H1 (cell line): ENCODE measurements at regions not wholly inside any gene's neighbourhood (a gene's known extent, or its start where the extent isn't known, plus 50 kb on each side); places are given as distances from the start of the nearest gene placed in this dataset.

Experiments
- CTCF ChIA-PET: fragments of 300-600 bp; sonication (Branson Sonifier 250); formaldehyde crosslinking; loops from one replicate; lab custom pipeline; 2021; ENCODE audit not compliant: partially characterized antibody; lab: Charles Lee
- POLR2A ChIA-PET: fragments of 300-600 bp; sonication (Branson Sonifier 250); formaldehyde crosslinking; loops from one replicate; lab custom pipeline; 2021; ENCODE audit warnings: inconsistent platforms; ENCODE audit not compliant: partially characterized antibody; lab: Charles Lee
- DNase-seq, 2 experiments: peaks; one replicate each; pipeline versions ENCODE4 v3.0.0 to v3.0.0-alpha.2; 2010 to 2022; ENCODE audit warnings: low spot score in 2 of 2, low read depth in 1 of 2, mixed read lengths in 1 of 2
- FAIRE-seq: peaks from 2 replicates; lab custom pipeline; 2011; peaks lifted over from hg19 to GRCh38; lab: Jason Lieb, UNC
- H2AFZ ChIP-seq: 2 replicates; pipeline ENCODE4 v1.8.1; 2012; ENCODE audit warnings: low read length, inconsistent platforms
- H2AK5ac ChIP-seq: 2 replicates; pipeline ENCODE4 v1.6.1; 2013; ENCODE audit warnings: low read depth, low read length
- H2BK120ac ChIP-seq: replicated peaks from 2 replicates; pipeline ENCODE3; 2013; ENCODE audit warnings: low read depth, low read length, inconsistent platforms
- H2BK12ac ChIP-seq: 2 replicates; pipeline ENCODE4 v1.6.1; 2013; ENCODE audit warnings: low read depth, low read length
- H2BK15ac ChIP-seq: 2 replicates; pipeline ENCODE4 v1.6.1; 2013; ENCODE audit warnings: low read length
- H2BK20ac ChIP-seq: 2 replicates; pipeline ENCODE4 v1.6.1; 2013; ENCODE audit warnings: low read length
- H2BK5ac ChIP-seq: 2 replicates; pipeline ENCODE4 v1.6.1; 2013; ENCODE audit warnings: low read depth, low read length
- H3K14ac ChIP-seq: 2 replicates; pipeline ENCODE4 v1.6.1; 2013; ENCODE audit warnings: inconsistent platforms; ENCODE audit not compliant: insufficient read length
- H3K18ac ChIP-seq: 2 replicates; pipeline ENCODE4 v1.6.1; 2013; ENCODE audit warnings: low read length; ENCODE audit errors: extremely low read depth
- H3K23ac ChIP-seq: 2 replicates; pipeline ENCODE4 v1.6.1; 2013; ENCODE audit warnings: inconsistent platforms; ENCODE audit not compliant: insufficient read length
- H3K23me2 ChIP-seq: 2 replicates; pipeline ENCODE4 v1.6.1; 2013; ENCODE audit warnings: low read depth, low read length
- H3K27ac ChIP-seq: 2 replicates; pipeline ENCODE4 v1.6.1; 2011; ENCODE audit warnings: low read depth, low read length, inconsistent platforms
- H3K27me3 ChIP-seq, 4 experiments: replicated peaks in 1 of 4; 1 replicate in 1 of 4; 2 replicates in 3 of 4; pipeline versions ENCODE4 v1.6.1 to v1.8.1; 2011 to 2013; ENCODE audit warnings: low read length in 3 of 4, mild to moderate bottlenecking in 3 of 4, inconsistent platforms in 2 of 4, mixed read lengths in 2 of 4, moderate library complexity in 1 of 4; ENCODE audit not compliant: control insufficient read depth in 3 of 4, insufficient read depth in 3 of 4; ENCODE audit errors: extremely low read depth in 1 of 4
- H3K36me3 ChIP-seq, 4 experiments: 2 replicates each; pipeline versions ENCODE4 v1.6.1 to v1.8.1; 2011 to 2013; ENCODE audit warnings: mild to moderate bottlenecking in 4 of 4, low read length in 3 of 4, moderate library complexity in 2 of 4, control low read depth in 1 of 4, inconsistent platforms in 1 of 4; ENCODE audit not compliant: insufficient read depth in 4 of 4, control insufficient read depth in 2 of 4
- H3K4ac ChIP-seq: replicated peaks from 2 replicates; pipeline ENCODE3; 2013; ENCODE audit warnings: low read length, low read depth, mixed read lengths, inconsistent platforms; ENCODE audit not compliant: insufficient read length
- H3K4me1 ChIP-seq, 4 experiments: replicated peaks in 1 of 4; 1 replicate in 1 of 4; 2 replicates in 3 of 4; pipeline versions ENCODE4 v1.6.1 to v1.8.1; 2011 to 2013; ENCODE audit warnings: low read length in 3 of 4, inconsistent platforms in 2 of 4, mixed read lengths in 1 of 4; ENCODE audit not compliant: insufficient read depth in 4 of 4, control insufficient read depth in 3 of 4
- H3K4me2 ChIP-seq, 2 experiments: 2 replicates each; pipeline versions ENCODE4 v1.6.1 to v1.8.1; 2011 to 2013; ENCODE audit warnings: low read depth in 2 of 2, low read length in 2 of 2, control low read depth in 1 of 2, inconsistent platforms in 1 of 2, mild to moderate bottlenecking in 1 of 2; ENCODE audit not compliant: insufficient read depth in 1 of 2
- H3K4me3 ChIP-seq, 4 experiments: fragments of 200-600, 300-600 bp in 1 of 4; sonication (generic), shearing (Covaris generic), sonication (Bioruptor Twin) in 1 of 4; 2 replicates each; pipeline versions ENCODE4 v1.5.1 to v1.8.1; 2011 to 2016; ENCODE audit warnings: low read length in 4 of 4, low read depth in 3 of 4, control low read depth in 2 of 4, inconsistent platforms in 2 of 4, mild to moderate bottlenecking in 2 of 4, mixed read lengths in 1 of 4, moderate library complexity in 1 of 4; ENCODE audit not compliant: insufficient read depth in 2 of 4; ENCODE audit errors: extremely low read depth in 1 of 4
- H3K56ac ChIP-seq: replicated peaks from 2 replicates; pipeline ENCODE3; 2013; ENCODE audit warnings: low read depth, mild to moderate bottlenecking, mixed read lengths, low read length, inconsistent platforms; ENCODE audit not compliant: insufficient read length
- H3K79me1 ChIP-seq: 2 replicates; pipeline ENCODE4 v1.6.1; 2013; ENCODE audit warnings: low read depth, low read length, control low read depth
- H3K79me2 ChIP-seq, 2 experiments: 2 replicates each; pipeline versions ENCODE4 v1.6.1 to v1.8.1; 2012 to 2013; ENCODE audit warnings: low read length in 2 of 2, mild to moderate bottlenecking in 2 of 2, inconsistent platforms in 1 of 2; ENCODE audit not compliant: insufficient read depth in 2 of 2, control insufficient read depth in 1 of 2
- H3K9ac ChIP-seq, 4 experiments: replicated peaks in 1 of 4; 1 replicate in 1 of 4; 2 replicates in 3 of 4; pipeline versions ENCODE4 v1.6.1 to v1.8.1; 2011 to 2013; ENCODE audit warnings: low read depth in 3 of 4, low read length in 3 of 4, control low read depth in 2 of 4, mild to moderate bottlenecking in 2 of 4, moderate library complexity in 2 of 4, inconsistent platforms in 1 of 4; ENCODE audit errors: extremely low read depth in 1 of 4
- H3K9me3 ChIP-seq, 2 experiments: 2 replicates each; pipeline versions ENCODE4 v1.6.1 to v1.8.1; 2012 to 2013; ENCODE audit warnings: mild to moderate bottlenecking in 2 of 2, moderate library complexity in 2 of 2, control low read depth in 1 of 2, inconsistent platforms in 1 of 2, low read depth in 1 of 2, low read length in 1 of 2, mixed read lengths in 1 of 2; ENCODE audit not compliant: insufficient read depth in 2 of 2
- H4K20me1 ChIP-seq, 2 experiments: replicated peaks in 1 of 2; 2 replicates each; pipeline versions ENCODE3 to v1.8.1; 2011 to 2013; ENCODE audit warnings: inconsistent platforms in 2 of 2, low read length in 2 of 2, mild to moderate bottlenecking in 1 of 2; ENCODE audit not compliant: insufficient read depth in 2 of 2, control insufficient read depth in 1 of 2
- H4K5ac ChIP-seq: 2 replicates; pipeline ENCODE4 v1.6.1; 2013; ENCODE audit warnings: low read length, low read depth, mixed read lengths, inconsistent platforms; ENCODE audit not compliant: insufficient read length
- H4K8ac ChIP-seq: 2 replicates; pipeline ENCODE4 v1.8.0; 2013; ENCODE audit warnings: mild to moderate bottlenecking, moderate library complexity, low read length, inconsistent platforms; ENCODE audit not compliant: insufficient read depth; ENCODE audit errors: extremely low read depth
- H4K91ac ChIP-seq: replicated peaks from 2 replicates; pipeline ENCODE3; 2013; ENCODE audit warnings: low read length, mixed read lengths, inconsistent platforms; ENCODE audit not compliant: insufficient read length
- GTF2F1 ChIP-seq: IDR thresholded peaks from 2 replicates; pipeline ENCODE4 v1.6.1; 2012; ENCODE audit warnings: low read depth, low read length, improper control_type of control experiment, borderline replicate concordance
- SIRT6 ChIP-seq: IDR thresholded peaks from one replicate; pipeline ENCODE4 v1.7.1; 2012; ENCODE audit warnings: low read length, inconsistent platforms
- WGBS, 2 experiments: shearing (Covaris generic) in 1 of 2; methylation state at CpG; one replicate each; pipeline versions ENCODE4 v1.1.6 to v1.1.7; 2013 to 2015; ENCODE audit warnings: low lambda C conversion rate in 2 of 2, mixed read lengths in 2 of 2, inconsistent platforms in 1 of 2, low coverage in 1 of 2, missing lambda C conversion rate in 1 of 2; ENCODE audit not compliant: insufficient replicate concordance in 2 of 2, insufficient coverage in 1 of 2, insufficient read length in 1 of 2; ENCODE audit errors: extremely low coverage in 1 of 2, missing lambda C conversion rate in 1 of 2; 5-methylcytosine and 5-hydroxymethylcytosine counted together

DNA sequence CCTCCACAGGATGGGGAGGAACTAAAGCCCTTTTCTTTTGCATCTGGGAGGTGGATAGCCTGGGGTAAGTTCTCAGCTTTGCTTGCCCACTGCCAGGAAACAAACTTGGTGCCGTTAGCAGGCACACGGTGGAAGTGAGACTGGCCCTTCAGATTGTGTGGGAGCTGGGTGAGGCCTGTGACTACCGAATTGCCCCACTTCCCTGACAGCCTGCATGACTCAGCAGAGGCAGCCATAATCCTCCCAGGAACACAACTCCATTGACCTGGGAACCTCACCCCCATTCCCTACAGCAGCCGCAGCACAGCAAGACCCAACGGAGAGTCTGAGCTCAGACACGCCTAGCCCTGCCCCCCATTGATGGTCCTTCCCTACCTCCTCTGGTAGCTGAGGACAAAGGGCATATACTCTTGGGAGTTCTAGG lies 282.6 kb downstream of the KLF13 start:
- no peaks in the 10 kb centered on the region for H3K27me3 ChIP-seq
- CTCF ChIA-PET: interaction anchor here (1.7 to 2.3 kb wide), 4 partner anchors 10 to 368 kb away, joined by 3 to 10 read pairs (median 4); no protein-coding TSS in a partner anchor
- peak overlapping the region; percentile 6 for H2BK120ac ChIP-seq
- no peak overlapping the region for H3K56ac ChIP-seq
- H3K9me3 ChIP-seq: no peaks in the 10 kb centered on the region; a peak in 1 of 4 replicates
- H3K23ac ChIP-seq: no peak overlapping the region
- H2AK5ac ChIP-seq: no peak overlapping the region
- H4K20me1 ChIP-seq: no peaks in the 10 kb centered on the region
- no peak overlapping the region for H3K14ac ChIP-seq
- peak overlapping the region; percentile 75 for H2BK12ac ChIP-seq
- no peaks in the 10 kb centered on the region for H3K79me2 ChIP-seq
- no peak overlapping the region for H2BK5ac ChIP-seq
- H3K36me3 ChIP-seq: no peaks in the 10 kb centered on the region
- no peak overlapping the region for H2BK15ac ChIP-seq
- peak overlapping the region; percentile 42 for H4K91ac ChIP-seq
- H3K27ac ChIP-seq: no peak overlapping the region
- FAIRE-seq (no peak), DNase-seq (no peak)
- H3K79me1 ChIP-seq: no peaks in the 10 kb centered on the region
- POLR2A ChIA-PET: interaction anchor here (1.1 kb wide), 1 partner anchor 353 kb away, joined by 3 read pairs; no protein-coding TSS in a partner anchor
- H3K23me2 ChIP-seq: no peaks in the 10 kb centered on the region
- H3K4me2 ChIP-seq: no peak overlapping the region
- no peak overlapping the region for H4K8ac ChIP-seq
- peaks cover 0 to 4% (median 3%) of the 10 kb centered on the region in 4 experiments; a peak in 4 of 7 replicates for H3K4me1 ChIP-seq
- no peak for TF ChIP-seq GTF2F1
- no peak for TF ChIP-seq SIRT6
- 94% methylated on average over 6 of the region's 6 CpGs; no CpG with 5 or more reads in 1 of the 2 experiments for WGBS, 2 experiments
- no peak overlapping the region for H3K4me3 ChIP-seq
- H2BK20ac ChIP-seq: no peak overlapping the region
- peak overlapping the region; percentile 48 for H3K18ac ChIP-seq
- H3K4ac ChIP-seq: no peak overlapping the region
- H4K5ac ChIP-seq: no peak overlapping the region
- no peak overlapping the region for H3K9ac ChIP-seq
- no peak overlapping the region for H2AFZ ChIP-seq
